ENCODE measurements at regions not wholly inside any gene's neighbourhood (a gene's known extent, or its start where the extent isn't known, plus 50 kb on each side); places are given as distances from the start of the nearest gene placed in this dataset.

GRCh38 chr18:73913505-73913904 is 234.1 kb downstream of the FBXO15 start:
- no peak for DNase-seq

GRCh38 chr18:73908323-73908722 is 239.3 kb downstream of the FBXO15 start:
- no peak for DNase-seq

- DNase-seq = no peak
These were observed 246.1 kb downstream of the FBXO15 start for GRCh38 chr18:73901566-73901965.

GRCh38 chr18:73901151-73901550 is 246.5 kb downstream of the FBXO15 start:
- DNase-seq = no peak

- DNase-seq = no peak
These were observed 247.4 kb downstream of the FBXO15 start for GRCh38 chr18:73900106-73900835.

GRCh38 chr18:73897517-73897916 is 250.1 kb downstream of the FBXO15 start:
- no peak for DNase-seq

- DNase-seq = no peak
These were observed 250.9 kb downstream of the FBXO15 start for GRCh38 chr18:73896685-73897084.

- no peak for DNase-seq
These were observed 251.9 kb downstream of the FBXO15 start for GRCh38 chr18:73895701-73896100.

- no peak for DNase-seq
These were observed 253.8 kb downstream of the FBXO15 start for GRCh38 chr18:73893880-73894279.

- no peak for DNase-seq
These were observed 255.8 kb downstream of the FBXO15 start for GRCh38 chr18:73891572-73892421.

GRCh38 chr18:73888565-73888964 is 259.1 kb downstream of the FBXO15 start:
- no peak for DNase-seq

- no peak for DNase-seq
These were observed 259.8 kb downstream of the FBXO15 start for GRCh38 chr18:73887801-73888200.

- DNase-seq = no peak
These were observed 262.8 kb downstream of the FBXO15 start for GRCh38 chr18:73884868-73885267.

GRCh38 chr18:73881396-73881917 is 266.2 kb downstream of the FBXO15 start:
- no peak for DNase-seq

GRCh38 chr18:73880387-73880786 is 267.2 kb downstream of the FBXO15 start:
- no peak for DNase-seq

- DNase-seq = no peak
These were observed 267.9 kb downstream of the FBXO15 start for GRCh38 chr18:73879766-73880165.

GRCh38 chr18:73879328-73879727 is 268.3 kb downstream of the FBXO15 start:
- no peak for DNase-seq

GRCh38 chr18:73869182-73869581 is 278.5 kb downstream of the FBXO15 start:
- no peak for DNase-seq

GRCh38 chr18:73861771-73862170 is 285.9 kb downstream of the FBXO15 start:
- DNase-seq = no peak

GRCh38 chr18:73859837-73860397 is 287.7 kb downstream of the FBXO15 start:
- no peak for DNase-seq

- DNase-seq = no peak
These were observed 294.7 kb downstream of the FBXO15 start for GRCh38 chr18:73852789-73853549.

GRCh38 chr18:73850782-73851181 is 296.9 kb downstream of the FBXO15 start:
- DNase-seq = no peak

- DNase-seq = no peak
These were observed 299.0 kb downstream of the FBXO15 start for GRCh38 chr18:73848656-73849055.
